ENCODE measurements at regions not wholly inside any gene's neighbourhood (a gene's known extent, or its start where the extent isn't known, plus 50 kb on each side); places are given as distances from the start of the nearest gene placed in this dataset.

DNA sequence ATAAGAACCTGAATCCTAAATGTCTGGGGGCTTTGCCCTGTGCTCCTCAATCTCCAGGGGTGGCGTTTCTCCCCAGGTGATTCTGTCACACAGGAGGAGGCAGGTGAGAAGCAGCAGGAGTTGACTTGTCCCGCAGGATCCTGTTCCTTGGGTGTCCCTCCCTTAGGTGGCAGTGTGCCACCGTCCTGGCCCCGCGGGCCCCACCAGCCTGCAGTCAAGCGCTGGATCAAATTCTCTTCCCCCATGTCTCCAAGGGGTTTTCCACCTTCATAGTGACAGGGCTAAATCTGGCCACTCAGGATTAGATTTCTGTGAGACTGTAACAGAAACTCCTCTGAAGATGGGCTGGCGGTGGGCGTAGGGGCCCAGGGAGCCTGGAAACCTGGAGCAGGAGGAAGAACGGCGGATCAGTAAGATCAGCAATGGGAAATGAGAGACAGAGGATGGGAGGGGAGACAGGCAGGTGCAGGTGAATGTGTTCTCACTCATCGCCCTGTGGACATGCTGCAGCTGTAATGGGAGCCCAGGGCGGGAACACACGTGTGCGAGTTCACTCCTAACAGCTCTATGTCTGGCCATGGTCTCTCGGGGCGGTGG, 329.2 kb upstream of the COBL start:
- TF ChIP-seq, protein P1, sequence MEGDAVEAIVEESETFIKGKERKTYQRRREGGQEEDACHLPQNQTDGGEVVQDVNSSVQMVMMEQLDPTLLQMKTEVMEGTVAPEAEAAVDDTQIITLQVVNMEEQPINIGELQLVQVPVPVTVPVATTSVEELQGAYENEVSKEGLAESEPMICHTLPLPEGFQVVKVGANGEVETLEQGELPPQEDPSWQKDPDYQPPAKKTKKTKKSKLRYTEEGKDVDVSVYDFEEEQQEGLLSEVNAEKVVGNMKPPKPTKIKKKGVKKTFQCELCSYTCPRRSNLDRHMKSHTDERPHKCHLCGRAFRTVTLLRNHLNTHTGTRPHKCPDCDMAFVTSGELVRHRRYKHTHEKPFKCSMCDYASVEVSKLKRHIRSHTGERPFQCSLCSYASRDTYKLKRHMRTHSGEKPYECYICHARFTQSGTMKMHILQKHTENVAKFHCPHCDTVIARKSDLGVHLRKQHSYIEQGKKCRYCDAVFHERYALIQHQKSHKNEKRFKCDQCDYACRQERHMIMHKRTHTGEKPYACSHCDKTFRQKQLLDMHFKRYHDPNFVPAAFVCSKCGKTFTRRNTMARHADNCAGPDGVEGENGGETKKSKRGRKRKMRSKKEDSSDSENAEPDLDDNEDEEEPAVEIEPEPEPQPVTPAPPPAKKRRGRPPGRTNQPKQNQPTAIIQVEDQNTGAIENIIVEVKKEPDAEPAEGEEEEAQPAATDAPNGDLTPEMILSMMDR (IDR thresholded peaks at IDR 0.05; ENCODE audit: borderline replicate concordance, insufficient read depth, low read depth, low read length), result no peak
- no peak overlapping the region for H3K4me3 ChIP-seq (ENCODE audit: low read depth, low read length)

DNA sequence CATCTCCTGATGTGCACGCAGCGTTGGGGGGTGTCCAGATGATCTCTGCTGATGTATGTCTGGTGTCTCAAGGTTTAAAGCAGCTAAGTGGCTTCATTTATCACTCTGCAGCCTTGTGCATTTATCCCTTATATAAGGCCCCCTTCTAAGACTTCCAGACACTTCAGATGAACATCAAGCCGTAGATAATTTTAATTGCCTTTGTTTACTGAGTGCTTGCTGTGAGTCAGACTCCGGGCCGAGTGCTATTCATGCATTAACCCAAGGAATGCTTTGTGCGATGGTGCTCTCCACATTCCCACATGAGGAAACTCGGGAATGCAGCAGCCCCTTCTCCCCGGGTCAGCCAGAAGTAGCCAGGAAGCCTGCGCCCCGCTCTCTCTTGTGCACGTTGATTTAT, 328.6 kb upstream of the COBL start:
- TF ChIP-seq, protein P1 (IDR thresholded peaks at IDR 0.05; ENCODE audit: borderline replicate concordance, insufficient read depth, low read depth, low read length), result no peak
- no peak overlapping the region for H3K4me3 ChIP-seq (ENCODE audit: low read depth, low read length)

DNA sequence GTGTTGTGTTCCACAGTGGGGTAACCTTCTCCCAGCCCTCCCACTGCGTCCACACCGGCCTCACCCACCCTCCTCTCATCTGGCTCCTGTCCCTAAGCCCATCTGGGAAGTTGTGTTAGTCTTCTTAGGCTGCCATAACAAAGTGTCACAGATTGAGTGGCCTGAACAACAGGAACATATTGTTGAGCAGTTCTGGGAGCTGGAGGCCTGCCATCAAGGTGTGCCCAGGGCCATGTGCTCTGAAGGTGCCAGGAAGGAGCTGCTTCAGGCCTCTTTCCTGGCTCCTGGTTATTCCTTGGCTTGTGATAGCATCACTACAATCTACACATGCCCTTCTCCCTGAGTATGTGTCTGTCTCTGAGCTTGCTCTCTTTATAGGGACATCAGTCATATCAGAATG, 327.6 kb upstream of the COBL start:
- TF ChIP-seq, protein P1 (IDR thresholded peaks at IDR 0.05; ENCODE audit: borderline replicate concordance, insufficient read depth, low read depth, low read length), result no peak
- H3K4me3 ChIP-seq (ENCODE audit: low read depth, low read length), result no peak overlapping the region

DNA sequence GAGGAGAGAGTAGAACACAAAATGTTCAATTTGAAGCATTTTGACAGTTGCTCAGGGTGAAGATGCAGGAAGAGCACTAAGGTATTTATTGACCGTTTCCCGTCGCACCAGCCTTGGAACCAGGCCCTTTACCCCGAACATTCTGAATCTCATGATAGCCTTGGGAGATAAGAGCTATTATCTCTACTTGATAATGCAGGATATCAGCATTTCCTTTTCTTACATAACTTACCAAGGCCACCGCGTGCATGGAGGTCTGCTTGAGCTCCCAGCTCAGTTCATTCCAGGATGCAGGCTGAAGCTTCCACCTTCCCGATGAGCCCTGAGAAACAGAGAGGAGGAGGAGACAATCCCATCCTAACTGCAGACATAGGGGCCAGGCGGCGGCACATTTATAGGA, 324.2 kb upstream of the COBL start:
- TF ChIP-seq, protein P1 (IDR thresholded peaks at IDR 0.05; ENCODE audit: borderline replicate concordance, insufficient read depth, low read depth, low read length), result no peak
- no peak overlapping the region for H3K4me3 ChIP-seq (ENCODE audit: low read depth, low read length)

DNA sequence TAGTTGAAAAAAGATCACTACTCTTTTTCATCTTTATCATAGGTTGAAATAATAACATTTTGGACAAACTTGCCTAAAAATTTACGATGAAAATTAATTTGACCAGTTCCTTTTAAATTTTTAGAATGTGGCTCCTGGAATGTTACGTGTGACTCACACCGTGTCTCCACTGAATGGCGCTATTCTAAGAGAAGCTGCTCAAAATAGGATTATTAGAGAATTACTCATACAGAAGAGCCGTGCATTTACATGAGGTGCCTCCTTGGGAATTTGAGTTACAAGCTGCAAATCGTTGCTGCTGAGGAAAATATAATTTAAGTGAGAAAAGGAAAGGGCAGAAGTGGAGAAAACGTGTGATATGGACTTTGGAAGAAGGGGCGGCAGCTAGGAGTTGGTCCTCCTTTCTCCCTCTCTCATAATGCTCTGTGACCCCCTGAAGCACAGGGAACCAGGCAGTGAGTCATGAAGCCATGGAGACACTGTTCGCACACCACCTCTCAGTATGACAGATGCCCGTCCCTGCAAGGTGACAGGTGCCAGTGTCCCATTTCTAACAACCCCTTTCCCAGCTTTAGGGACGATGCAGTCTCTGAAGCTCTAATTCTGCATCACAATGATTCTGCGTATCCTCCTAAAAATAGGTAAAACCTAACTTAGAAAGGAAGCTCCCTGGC, 323.2 kb upstream of the COBL start:
- TF ChIP-seq, protein P1 (IDR thresholded peaks at IDR 0.05; ENCODE audit: borderline replicate concordance, insufficient read depth, low read depth, low read length), result no peak
- H3K4me3 ChIP-seq (ENCODE audit: low read depth, low read length), result no peak overlapping the region

DNA sequence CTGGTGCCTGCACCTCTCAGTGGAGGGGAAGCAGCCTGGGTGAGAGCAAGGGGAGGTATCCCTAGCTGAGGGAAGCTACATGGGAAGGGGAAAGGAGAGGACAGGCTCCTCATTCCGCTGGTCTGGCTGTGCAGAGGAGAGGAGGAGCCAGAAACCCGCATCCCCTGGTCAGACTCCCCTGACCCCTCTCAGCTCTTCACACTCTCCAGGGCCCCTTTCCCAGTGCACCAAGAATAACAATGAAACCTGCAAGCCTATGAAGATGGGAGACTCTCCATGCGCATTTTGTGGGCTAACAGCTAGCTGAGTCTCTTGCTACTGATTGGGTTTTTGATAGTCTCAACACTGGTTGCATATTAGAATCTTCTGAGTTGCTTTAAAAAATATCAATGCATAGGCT, 319.9 kb upstream of the COBL start:
- H3K4me3 ChIP-seq (ENCODE audit: low read depth, low read length), result no peak overlapping the region
- TF ChIP-seq, protein P1 (IDR thresholded peaks at IDR 0.05; ENCODE audit: borderline replicate concordance, insufficient read depth, low read depth, low read length), result no peak

DNA sequence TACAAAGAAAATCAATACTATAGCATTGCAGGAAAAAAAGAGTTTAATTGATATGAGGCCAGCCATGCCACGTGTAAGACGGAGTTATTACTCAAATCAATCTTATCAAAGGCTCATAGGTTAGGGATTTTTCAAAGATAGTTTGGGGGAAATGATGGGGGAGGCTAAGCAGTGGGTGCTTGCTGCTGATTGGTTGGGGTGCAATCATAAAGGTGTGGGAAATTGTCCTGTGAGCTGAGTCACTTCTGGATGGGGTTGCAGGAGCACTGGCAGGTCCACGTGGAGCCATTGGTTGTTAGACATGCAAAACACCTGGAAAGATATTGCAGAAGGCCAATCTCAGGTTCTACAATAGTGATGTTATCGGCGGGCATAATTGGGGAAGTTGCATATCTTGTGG, 319.2 kb upstream of the COBL start:
- H3K4me3 ChIP-seq (ENCODE audit: low read depth, low read length), result no peak overlapping the region
- TF ChIP-seq, protein P1 (IDR thresholded peaks at IDR 0.05; ENCODE audit: borderline replicate concordance, insufficient read depth, low read depth, low read length), result no peak
